GM18498 (cell line): ENCODE measurements at regions not wholly inside any gene's neighbourhood (a gene's known extent, or its start where the extent isn't known, plus 50 kb on each side); places are given as distances from the start of the nearest gene placed in this dataset.

Experiments
- ATAC-seq: cut with Tn5 transposase; IDR thresholded peaks from one replicate; pipeline ENCODE4 v1.9.1; 2021; ENCODE audit warnings: mild to moderate bottlenecking, moderate library complexity; ENCODE audit not compliant: unreplicated experiment

DNA sequence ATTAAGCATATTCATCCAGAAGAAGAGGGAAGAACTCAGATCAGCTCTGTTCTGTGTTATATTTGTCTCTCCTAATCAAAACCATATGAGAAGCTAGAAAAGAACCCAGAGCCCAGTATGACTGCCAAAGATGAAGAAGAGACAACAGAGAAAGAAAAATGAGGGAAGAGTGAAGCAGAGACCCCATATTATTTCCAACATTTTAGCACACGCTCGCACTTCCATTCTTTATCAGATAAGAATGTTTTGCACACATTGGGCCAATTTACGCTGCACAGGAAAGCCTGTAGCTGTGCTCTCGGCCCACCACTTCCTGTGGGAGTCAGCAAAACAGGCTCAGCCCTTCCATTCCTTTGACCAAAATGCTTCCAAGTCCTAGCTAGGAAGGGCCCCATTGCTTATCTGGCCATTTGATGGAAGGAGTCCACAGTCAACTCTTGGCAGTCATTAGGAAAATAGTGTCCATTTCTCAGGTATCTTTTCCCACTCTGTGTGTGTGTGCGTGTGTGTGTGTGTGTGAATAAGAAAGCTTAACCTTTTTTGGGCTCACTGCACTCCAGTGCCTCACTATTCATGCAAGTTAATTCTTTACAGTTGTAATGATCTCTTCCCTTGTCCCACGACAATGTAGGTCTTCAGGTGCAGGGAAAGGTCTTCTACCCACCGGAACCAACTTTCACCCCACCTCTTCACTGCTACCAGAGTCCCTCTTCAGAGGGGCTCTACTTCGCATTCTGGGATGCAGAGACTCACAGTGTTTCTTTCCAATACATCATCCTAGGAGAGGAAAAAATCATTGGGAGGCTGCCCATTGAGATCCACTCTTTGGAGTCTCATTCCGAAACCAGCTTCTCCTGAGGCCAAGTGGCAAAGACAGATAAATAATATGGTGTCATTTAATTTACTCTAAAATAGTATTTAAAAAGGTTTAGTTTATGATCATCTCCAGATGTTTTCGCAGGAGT, 237.5 kb downstream of the COG6 start:
- no peak for ATAC-seq

DNA sequence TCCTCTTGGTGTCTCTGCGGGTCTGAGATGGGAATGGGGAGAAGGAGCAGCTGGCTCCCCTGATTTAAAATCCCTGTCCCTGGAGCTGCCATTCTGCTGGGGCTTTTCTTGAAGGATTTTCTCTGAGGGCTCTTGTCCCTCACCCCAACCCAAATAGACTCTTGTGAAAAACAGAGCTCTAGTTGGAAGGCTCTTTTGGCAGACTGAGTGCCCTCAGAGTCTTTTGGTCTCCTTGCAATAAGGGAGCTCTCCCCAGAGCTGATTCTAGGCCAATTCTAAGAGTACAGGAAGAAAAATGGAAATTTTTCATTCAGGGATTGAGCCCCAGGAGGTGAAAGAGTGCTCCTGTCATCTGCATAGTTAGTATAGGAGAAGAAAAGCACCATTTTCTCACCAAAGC, 238.3 kb downstream of the COG6 start:
- no peak for ATAC-seq

DNA sequence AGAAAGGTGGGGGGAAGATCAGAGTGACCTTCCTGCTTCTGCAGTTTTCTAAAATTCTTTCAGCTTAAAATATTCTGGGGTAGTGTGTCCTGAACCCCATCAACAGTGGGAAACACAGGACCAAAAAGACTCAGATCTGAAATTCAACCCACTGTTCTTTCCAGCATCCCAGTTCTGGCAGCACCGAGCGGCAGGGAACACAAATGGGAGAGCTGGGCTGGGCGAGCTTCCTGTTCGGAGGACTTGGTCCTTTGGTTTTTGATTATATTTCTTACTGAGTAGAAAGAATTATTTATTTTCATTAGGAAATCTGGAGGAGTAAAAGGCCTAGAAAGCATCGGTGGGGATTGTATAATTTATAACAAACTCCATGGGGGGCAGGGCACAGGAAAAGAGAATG, 239.1 kb downstream of the COG6 start:
- ATAC-seq, result no peak

DNA sequence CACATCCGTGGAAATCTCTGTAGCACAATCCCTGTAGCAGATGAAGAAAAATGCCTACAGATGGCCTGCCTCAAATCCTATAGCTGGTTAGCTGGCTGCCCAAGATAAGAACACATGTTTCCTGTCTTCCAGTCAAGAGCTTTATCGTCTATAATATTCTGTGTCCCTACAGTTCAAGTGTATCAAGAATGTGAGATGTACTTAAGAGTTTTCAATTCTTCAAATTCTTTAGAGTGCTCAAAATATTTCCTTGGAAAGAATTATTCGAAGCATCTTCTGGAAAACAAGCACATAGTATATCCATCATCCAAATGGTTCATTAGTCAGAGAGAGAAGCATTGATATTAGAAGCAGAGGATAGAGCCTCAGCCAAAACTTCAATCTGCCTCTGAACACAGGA, 239.8 kb downstream of the COG6 start:
- ATAC-seq, result no peak

DNA sequence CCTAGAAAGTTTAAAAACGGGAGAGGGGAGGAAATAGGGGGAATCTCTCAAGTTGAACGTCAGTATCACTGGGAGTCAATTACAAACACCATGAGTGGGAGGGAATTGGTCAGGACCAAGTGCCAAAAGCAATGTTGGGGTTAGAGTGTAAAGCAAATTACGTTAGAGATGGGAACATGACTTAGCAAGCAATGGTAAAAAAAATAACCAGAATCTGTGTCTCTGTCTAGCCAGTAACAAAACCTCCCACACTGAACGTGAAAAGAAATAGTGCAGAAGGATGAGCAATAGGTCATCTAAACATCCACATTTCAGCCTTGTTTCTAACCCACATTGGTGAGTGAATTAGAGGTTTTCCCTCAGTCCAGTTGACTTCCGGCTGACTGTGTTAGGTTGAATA, 242.2 kb downstream of the COG6 start:
- ATAC-seq, result no peak

DNA sequence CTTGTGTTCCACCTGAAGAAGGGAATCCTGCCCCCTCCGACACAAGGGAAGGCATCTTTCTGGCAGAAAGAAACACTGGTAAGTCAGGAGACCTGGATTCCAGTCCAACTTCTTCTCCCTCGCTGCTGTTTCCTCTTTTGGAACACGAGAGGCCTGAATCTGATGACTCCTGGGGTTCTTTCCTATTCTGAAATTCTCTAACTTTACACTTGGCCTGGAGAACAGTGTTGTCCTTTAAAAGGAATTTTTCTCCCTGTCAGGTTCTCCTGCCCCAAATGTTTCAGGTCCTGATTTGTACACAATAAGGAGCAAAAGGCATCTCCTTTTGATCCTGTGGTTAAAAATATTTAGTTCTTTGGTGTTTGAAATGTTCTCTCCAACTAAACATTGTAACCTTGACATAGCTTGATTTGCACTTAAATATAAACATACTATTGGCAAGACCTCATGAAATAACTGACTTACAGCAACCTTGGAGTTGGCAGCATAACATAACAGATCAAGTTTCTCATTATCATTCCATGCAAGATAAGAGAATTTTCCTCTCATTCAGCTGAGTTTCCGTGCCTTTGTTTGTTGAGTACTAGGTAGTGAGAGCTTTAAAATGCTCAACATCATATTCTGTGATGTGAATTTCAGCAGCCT, 244.8 kb downstream of the COG6 start:
- no peak for ATAC-seq

DNA sequence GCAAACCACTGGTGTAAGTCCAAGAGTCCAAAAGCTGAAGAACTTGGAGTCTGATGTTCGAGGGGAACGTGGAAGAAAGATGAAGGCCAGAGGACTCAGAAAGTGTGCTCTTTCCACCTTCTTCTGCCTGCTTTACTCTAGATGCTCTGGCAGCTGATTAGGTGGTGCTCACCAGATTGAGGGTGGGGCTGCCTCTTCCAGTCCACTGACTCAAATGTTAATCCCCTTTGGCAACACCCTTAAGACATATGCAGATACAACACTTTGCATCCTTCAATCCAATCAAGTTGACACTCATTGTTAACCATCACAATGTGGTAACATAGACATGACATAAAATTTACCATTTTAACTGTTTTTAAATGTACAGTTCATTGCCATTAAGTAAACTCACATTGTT, 249.5 kb downstream of the COG6 start:
- no peak for ATAC-seq

DNA sequence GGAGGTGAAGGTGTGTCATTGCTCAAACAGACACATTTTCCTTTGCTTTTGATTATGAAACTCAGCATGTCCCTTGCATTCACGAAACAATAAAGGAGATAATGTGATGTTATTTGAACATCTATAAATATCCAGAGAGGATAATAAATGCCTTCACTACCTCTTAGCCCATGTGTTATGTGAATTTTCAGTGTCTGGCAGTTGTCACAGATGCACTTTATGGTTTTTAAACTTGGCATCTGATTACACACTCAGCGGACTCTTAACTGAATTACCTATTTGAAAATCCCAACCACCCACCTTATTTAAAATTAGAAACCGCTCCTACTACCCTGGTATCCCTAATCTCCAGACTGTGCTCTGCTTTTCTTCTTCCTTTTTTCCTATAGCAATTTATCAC, 254.2 kb downstream of the COG6 start:
- no peak for ATAC-seq

DNA sequence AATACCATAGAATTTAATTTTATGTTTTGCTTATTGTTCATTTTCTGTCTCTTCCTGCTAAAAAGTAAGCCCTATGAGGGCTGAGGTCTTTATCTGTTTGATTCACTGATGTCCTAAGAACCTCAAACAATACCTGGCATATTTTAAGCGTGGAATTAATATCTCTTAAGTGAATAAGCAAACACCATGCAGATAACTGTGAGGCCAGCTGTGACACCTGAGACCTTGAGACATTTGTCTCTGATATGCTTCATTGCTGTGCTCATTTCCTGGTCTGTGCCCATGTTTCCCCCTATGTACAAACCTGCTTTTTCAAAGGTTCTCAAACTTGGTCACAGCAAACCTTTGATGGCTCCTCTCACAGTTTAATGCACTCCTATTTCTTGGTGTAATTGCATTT, 254.6 kb downstream of the COG6 start:
- ATAC-seq, result no peak

DNA sequence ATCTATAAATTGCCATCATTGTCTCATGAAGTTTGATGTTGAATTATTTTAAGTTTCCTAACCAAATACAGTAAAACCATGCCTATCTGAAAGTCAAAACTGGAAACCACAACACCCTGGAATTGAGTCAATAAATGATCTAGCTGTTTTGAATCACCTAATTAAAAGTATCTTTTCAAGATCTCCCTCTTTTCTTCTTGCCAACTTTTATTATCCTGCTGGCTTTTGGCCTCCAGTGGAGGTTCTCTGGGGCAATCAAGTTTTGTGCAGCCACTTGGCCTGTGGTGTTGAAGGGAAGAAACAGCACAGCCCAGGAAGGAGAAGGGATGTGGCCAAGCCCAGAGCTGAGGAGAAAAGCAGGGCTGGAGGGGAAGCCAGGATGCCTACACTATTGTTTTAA, 255.4 kb downstream of the COG6 start:
- no peak for ATAC-seq

DNA sequence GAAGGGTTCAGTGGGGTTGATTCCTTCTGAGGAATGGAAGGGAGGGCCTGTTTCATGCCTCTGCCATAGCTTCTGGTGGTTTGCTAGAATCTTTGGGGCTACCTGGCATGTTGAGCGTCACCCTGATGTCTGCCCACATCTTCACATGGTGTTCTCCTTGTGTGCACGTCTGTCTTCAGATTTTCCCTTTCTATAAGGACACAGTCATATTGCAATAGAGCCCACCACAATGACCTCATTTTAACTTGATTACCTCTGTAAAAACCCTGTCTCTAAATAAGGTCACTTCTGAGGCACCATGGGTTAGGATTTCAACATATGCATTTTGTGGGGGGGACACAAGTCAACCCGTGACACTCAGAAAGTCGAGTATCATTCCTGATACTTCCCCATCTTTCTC, 257.9 kb downstream of the COG6 start:
- ATAC-seq, result no peak

DNA sequence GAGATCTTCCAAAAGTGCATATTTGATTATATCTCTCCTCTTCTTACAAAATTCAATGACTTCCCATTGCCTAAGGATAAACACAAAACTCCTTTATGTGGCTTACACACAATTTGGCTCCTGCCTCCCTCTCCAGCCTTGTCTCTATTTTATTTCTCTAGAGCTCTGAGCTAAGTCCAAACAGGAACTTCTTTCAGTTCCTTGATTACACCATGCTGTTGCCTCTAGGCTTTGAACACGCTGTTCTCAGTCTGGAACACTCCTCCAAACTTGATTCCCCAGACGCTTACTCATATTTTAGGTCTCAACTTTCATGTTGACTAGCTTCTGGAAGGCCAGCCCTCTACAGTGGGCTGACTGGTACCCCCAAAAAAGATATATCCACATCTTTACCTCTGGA, 258.5 kb downstream of the COG6 start:
- no peak for ATAC-seq

DNA sequence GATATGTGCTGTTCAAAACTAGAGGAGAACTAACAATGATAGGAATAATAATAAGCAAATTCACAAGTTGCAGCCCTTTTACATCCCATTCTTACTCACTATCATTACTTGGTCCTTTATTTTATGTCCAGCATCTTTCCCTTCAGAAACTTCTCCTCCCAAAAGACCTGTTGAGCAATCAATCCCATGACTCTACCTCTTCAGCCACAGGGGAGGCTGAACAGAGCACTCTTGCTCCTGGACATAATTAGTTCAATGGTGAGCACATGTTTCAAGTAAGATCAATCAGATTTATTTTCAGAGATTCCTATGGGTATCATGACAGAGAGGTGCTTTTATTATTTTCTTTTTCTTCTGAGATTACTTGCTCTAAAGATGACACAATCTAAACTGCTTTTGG, 260.0 kb downstream of the COG6 start:
- ATAC-seq, result no peak

DNA sequence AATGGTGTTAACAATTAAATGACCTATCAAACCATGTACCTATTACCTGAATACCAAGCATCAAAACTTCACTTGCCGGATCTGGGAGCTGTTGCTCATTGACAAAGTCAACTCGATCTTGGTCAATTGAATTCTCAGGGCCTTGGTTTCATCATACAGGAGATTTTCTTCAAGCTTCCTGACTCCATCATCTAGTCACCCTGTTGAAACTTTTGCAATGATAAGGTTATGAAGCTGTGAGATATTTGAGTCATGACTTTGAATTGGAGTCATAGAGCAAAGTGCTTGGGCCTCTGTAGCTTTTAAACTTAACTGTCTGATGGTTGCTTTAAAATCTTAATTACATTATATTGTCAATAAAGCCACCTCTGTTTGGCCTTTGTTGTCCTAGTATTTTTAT, 260.9 kb downstream of the COG6 start:
- no peak for ATAC-seq

DNA sequence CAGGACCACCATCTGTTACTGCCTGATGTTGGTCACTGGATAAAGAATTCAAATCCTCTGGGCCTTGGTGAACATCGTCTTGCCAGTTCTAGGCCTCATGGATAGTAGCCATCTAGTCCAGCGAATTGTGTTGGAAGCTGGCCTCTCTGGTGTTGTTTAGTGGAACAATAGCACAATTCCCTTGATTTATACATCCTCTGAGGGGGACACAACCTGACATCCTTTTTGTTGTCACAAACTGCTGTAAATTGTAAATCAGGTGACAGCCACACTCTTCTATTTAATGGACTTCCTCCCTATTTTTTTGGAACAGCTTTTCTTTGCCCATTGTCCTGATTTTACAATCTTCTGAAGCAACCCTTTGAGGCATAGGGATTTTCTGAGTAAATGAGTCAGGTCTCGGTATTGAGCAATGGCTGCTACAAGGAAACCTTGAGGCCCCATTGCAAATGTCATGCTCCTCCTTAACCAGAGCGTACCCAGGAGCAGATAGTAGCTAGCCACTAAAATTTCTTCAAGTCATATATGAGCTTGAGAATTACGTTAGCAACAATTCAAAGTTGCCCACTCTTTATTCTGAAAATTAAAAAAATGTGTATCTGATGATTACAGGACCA, 263.3 kb downstream of the COG6 start:
- ATAC-seq, result no peak

DNA sequence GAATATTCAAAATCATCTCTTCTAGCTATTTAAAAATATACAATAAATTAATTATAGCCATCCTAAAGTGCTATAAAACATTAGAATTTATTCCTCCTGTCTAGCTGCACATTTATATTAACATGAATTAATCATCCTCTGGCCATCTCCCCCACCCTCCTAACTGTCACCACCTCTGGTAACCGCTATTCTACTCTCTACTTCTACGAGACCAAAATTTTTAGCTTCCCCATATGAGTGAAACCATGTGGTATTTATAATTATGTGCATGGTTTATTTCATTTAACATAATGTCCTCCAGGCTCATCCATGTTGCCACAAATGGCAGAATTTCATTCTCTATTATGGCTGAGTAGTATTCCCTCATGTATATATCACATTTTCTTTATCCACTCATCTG, 265.2 kb downstream of the COG6 start:
- no peak for ATAC-seq

DNA sequence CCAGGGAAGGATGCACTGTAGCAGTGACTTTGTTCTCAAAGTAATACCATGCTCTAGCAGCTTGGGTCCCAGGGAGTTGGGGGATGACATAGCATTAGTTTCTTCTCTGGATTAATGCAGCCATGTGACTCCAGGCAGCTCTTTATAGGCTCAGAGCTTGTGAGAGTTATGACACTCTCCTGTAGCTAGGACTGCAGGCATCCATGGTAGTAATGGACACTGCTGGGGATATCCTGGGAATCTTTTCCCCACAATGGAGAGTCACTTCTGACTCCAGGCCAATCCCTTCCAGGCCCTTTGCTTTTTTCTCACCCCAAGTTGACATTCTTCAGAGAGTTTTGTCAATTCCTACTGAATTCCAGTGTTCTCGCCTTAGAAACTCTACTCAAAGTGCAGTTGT, 270.9 kb downstream of the COG6 start:
- no peak for ATAC-seq

DNA sequence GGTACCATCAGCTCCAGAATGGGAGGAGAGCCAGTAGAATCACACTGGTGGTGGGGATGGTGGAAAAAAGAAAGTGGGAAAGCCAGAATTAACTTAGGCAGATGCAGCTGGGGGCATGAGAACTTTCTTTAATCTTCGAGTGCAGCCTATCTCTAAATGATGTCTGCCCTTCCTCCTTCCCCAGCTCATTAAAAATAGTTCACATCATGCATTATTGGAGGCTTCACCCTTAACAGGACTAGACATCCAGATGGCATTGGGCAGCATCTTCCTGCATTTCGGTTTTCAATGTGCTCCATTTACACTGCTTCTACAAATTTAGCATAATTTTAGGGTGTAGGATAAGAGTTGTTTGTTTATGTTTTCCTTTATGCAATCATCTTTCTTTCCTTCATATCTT, 272.8 kb downstream of the COG6 start:
- no peak for ATAC-seq

DNA sequence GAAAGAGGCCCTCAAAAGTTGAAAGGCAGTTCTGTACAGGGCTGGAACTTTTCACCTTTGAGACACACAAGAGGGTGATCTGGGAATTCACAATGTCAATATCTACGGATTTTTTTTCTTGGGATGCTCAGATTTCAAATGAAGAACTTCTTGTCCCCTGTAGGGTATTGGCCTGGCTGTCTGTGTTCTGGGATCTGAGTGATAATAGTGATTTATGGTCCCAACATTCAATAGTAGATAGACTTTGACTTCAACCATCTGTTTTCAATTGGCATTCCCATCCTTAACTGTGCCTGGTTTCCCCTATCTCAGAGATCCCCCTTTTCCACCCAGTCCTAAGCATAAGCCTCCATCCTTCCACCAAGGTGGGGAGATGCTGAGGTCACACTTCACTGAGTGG, 274.1 kb downstream of the COG6 start:
- peak; percentile 2 for ATAC-seq

DNA sequence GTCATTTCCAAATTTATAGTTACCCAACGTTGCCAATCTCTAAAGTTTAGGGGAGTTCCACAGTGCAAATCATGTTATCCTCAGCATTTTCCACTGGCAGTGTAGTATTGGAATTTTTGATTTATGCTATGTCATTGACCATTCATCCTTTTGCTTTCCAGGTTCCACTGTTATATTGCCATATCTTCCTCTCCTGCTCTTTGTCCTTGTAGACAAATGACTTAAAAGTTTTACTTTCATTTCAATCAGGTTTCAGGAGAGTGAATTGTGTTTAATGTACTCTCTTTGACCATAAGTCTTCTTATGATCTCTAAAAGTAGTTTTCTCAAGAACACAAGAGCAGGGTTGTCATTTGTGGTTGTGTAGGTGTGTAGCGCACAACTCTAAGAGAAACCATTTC, 274.6 kb downstream of the COG6 start:
- ATAC-seq, result peak; percentile 52

DNA sequence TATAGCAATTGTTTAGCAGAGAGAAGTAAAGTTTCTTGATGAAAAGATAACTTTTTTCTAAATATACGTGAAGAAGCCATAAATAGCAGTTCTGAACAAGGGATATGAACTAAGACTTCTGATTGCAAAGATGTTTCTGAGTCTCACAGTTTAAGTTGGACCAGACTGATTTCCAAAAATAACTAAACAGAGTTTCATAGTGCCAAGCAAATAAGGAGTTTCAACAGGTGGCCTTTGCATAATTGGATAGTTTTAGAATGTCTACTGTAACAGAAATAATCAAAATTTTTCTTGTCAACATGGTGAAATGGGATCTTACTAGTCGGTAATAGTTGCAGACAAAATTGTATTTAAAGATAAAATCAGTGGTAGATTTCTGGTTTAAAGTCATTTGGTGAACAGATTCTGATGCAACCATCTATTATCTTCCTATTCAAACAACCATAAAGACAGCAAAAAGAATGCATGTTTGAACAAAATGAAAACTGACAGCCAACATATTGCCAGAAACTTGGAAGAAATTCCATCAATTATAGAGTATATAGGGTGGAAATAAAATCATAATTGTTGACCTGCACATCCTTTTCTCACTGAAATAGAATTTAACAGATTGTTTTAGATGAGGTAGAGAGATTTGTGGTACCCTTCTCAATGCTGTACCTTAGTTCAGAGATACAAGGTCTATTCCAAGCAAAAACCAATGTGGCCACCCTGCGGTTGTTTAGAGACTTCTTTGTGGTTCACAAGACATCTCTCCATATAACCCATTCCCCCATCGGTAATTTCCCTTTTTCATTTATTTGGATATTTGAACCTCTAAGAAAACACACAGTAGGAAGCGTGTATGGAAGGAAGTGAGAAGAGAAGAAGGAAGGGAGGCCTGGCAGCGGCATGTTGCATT, 275.3 kb downstream of the COG6 start:
- peak; percentile 68 for ATAC-seq
